GM12892 (cell line): ENCODE measurements at regions not wholly inside any gene's neighbourhood (a gene's known extent, or its start where the extent isn't known, plus 50 kb on each side); places are given as distances from the start of the nearest gene placed in this dataset.

Source experiments
- DNase-seq: peaks from one replicate; pipeline ENCODE4 v3.0.0; 2011; ENCODE audit not compliant: insufficient read length
- FAIRE-seq: peaks from 2 replicates; lab custom pipeline; 2011; peaks lifted over from hg19 to GRCh38; lab: Jason Lieb, UNC
- POLR2A ChIP-seq: IDR thresholded peaks from 2 replicates; pipeline ENCODE4 v1.6.1; 2011; ENCODE audit warnings: low read depth, low read length, control low read depth
- POLR2AphosphoS5 ChIP-seq: IDR thresholded peaks from 2 replicates; pipeline ENCODE4 v1.6.1; 2011; ENCODE audit warnings: low read depth, low read length, control low read depth
- TAF1 ChIP-seq: IDR thresholded peaks from 2 replicates; pipeline ENCODE4 v1.6.1; 2011; ENCODE audit warnings: low read depth, mild to moderate bottlenecking, control low read depth, low read length, borderline replicate concordance

GRCh38 chr4:38359113-38359512, 304.9 kb upstream of the KLF3 start:
- TF ChIP-seq POLR2A (no peak), POLR2AphosphoS5 (no peak), TAF1 (no peak)
- FAIRE-seq (no peak), DNase-seq (no peak)

DNA sequence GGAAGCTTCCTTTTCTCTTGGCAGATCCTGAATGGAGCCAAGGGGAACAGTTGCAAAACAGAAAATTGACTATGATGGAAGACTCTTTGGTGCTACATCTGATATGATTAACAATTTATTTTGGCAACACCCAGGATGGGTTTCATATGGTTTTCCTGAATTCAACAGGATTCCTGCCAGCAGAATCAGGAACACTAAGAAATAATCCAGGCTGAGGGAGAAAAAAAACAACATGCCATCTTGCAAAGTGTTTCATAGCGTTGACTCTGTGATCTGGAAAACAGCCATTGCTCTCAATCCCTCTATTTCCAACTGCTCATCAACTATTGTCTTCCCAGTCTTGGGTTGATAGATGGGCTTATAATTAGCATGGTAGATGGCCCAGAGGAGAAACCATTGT, 303.8 kb upstream of the KLF3 start:
- no peak for FAIRE-seq
- TF ChIP-seq POLR2AphosphoS5 (no peak), TAF1 (no peak)
- DNase-seq = no peak

DNA sequence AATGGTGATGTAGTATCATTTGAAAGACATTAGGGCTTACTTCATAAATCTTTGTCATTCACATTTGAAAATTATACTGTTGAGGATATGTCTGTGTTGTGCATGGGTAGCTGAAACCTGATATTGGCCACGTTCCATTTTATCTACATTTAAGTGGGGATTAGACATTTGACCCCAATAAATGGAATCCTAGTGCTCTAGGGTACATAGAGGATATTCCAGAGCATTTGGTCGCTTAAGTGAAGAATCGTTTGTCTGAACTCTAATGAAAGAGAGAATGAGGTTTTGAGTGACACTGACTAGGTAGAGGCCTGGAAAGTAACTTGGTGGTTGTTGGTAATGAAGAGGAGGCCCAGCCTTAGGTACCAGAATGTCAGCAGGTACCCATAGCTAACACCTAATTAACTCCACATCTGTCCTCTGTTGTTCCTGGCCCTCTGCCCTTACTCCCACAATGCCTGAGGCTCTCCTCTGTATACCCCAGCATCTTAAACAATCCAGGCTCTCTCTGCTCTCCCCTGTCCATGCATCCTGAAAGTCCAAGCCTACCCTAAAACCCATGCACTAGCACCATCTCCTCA, 299.5 kb upstream of the KLF3 start:
- no peak for TF ChIP-seq TAF1
- TF ChIP-seq POLR2A = no peak
- no peak for TF ChIP-seq POLR2AphosphoS5
- DNase-seq (no peak), FAIRE-seq (no peak)

DNA sequence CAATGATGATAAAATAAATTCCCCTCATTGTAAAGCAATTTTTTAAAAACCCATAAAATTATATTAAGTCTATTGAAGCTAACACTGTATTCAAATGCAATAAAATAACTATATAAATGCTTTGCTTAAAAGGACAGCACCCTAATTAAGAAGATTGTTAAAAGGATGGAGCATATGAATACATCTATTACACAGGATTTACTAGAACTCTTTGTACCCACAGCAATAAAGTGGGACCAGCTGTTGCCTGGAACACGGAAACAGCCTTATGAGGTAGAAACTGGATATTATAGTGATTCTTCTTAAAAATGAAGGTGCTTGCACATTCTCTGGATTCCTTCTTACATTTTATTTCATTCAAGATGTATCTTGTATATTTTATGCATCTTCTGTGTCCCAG, 298.7 kb upstream of the KLF3 start:
- DNase-seq = no peak
- TF ChIP-seq TAF1 (no peak), POLR2A (no peak), POLR2AphosphoS5 (no peak)
- FAIRE-seq = no peak

- DNase-seq = no peak
- no peak for FAIRE-seq
- TF ChIP-seq TAF1 = no peak
- no peak for TF ChIP-seq POLR2A
- no peak for TF ChIP-seq POLR2AphosphoS5
Observed at GRCh38 chr4:38365748-38366310, 298.2 kb upstream of the KLF3 start.

DNA sequence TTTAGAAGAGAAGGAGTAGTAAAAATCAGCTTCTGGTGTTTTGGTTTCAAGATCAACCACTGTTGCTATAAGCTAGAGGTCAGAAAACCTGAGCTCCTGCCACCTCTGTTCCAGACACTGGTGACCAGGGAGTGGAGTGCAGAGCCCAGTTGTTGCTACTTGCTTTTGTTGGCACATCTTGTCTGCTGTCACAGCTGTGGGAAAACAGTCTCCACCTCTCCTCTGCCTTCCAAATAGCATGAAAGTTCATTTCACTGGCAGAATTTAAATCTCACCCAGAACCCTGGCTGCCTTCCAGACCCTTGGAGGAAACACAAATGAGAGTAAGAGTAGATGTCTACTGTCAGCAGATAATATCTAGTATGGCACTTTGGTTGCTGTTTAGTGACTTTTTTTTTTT, 297.5 kb upstream of the KLF3 start:
- no peak for TF ChIP-seq TAF1
- no peak for TF ChIP-seq POLR2A
- no peak for TF ChIP-seq POLR2AphosphoS5
- DNase-seq (no peak), FAIRE-seq (no peak)

GRCh38 chr4:38366997-38367396, 297.0 kb upstream of the KLF3 start:
- no peak for FAIRE-seq
- TF ChIP-seq POLR2AphosphoS5 (no peak), POLR2A (no peak), TAF1 (no peak)
- no peak for DNase-seq

DNA sequence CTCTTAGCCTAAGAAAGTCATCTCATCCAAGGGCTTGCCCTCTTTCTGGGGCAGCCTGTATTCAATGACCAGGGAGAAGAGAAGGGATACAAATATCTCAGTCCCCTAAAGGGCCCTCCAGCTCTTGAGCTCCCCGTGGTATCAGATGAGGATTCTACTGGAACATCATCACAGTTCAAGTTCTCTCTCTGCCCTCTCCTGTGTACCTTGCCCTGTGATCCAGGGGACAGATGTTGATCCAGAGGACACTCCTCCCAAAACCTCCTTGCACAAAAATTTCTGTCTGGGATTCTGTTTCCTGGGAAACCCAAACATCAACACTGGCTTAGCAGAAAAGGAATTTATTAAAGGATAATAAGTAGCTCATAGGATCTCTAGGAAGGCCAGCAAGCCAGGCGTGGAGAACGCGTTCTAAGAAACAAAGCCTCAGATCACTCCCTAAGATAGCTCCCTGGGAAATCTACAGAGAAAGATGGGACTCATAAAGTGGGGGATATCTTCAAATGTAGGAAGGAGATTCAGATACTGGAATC, 296.3 kb upstream of the KLF3 start:
- no peak for FAIRE-seq
- TF ChIP-seq TAF1 (no peak), POLR2AphosphoS5 (no peak), POLR2A (no peak)
- no peak for DNase-seq

- DNase-seq (no peak), FAIRE-seq (no peak)
- TF ChIP-seq POLR2A = no peak
- TF ChIP-seq TAF1 = no peak
- TF ChIP-seq POLR2AphosphoS5 = no peak
Observed at GRCh38 chr4:38368613-38369012, 295.4 kb upstream of the KLF3 start.

- DNase-seq = no peak
- no peak for FAIRE-seq
- TF ChIP-seq POLR2A (no peak), TAF1 (no peak), POLR2AphosphoS5 (no peak)
Observed at GRCh38 chr4:38371391-38371851, 292.6 kb upstream of the KLF3 start.

GRCh38 chr4:38373375-38373774, 290.6 kb upstream of the KLF3 start:
- DNase-seq = no peak
- no peak for FAIRE-seq
- TF ChIP-seq TAF1 = no peak
- TF ChIP-seq POLR2AphosphoS5 = no peak

- TF ChIP-seq POLR2A (no peak), POLR2AphosphoS5 (no peak), TAF1 (no peak)
- FAIRE-seq (no peak), DNase-seq (no peak)
Observed at GRCh38 chr4:38377195-38377594, 286.8 kb upstream of the KLF3 start.

- TF ChIP-seq POLR2AphosphoS5 (no peak), POLR2A (no peak)
- FAIRE-seq = no peak
- DNase-seq = no peak
Observed at GRCh38 chr4:38378478-38378877, 285.5 kb upstream of the KLF3 start.

GRCh38 chr4:38381788-38382187, 282.2 kb upstream of the KLF3 start:
- FAIRE-seq (no peak), DNase-seq (no peak)
- TF ChIP-seq POLR2AphosphoS5 (no peak), TAF1 (no peak), POLR2A (no peak)

- TF ChIP-seq TAF1 (no peak), POLR2AphosphoS5 (no peak), POLR2A (no peak)
- FAIRE-seq = no peak
- no peak for DNase-seq
Observed at GRCh38 chr4:38382520-38382919, 281.5 kb upstream of the KLF3 start.
